Nephron progenitor cell (in vitro differentiated cells): ENCODE measurements at regions not wholly inside any gene's neighbourhood (a gene's known extent, or its start where the extent isn't known, plus 50 kb on each side); places are given as distances from the start of the nearest gene placed in this dataset.

Source experiments
- DNase-seq: peaks from one replicate; pipeline ENCODE4 v3.0.0; 2021
- H3K27ac Mint-ChIP-seq: 2 replicates; pipeline ENCODE4 v1.8.0; 2021; ENCODE audit warnings: mild to moderate bottlenecking, moderate library complexity, mixed read lengths
- H3K27me3 Mint-ChIP-seq: 2 replicates; pipeline ENCODE4 v1.8.0; 2021; ENCODE audit warnings: mild to moderate bottlenecking, low read depth, mixed read lengths; ENCODE audit not compliant: poor library complexity
- H3K36me3 Mint-ChIP-seq: 2 replicates; pipeline ENCODE4 v1.8.0; 2021; ENCODE audit warnings: low read depth, mixed read lengths
- H3K4me1 Mint-ChIP-seq: 2 replicates; pipeline ENCODE4 v1.8.0; 2021; ENCODE audit warnings: mixed read lengths
- H3K4me3 Mint-ChIP-seq: 2 replicates; pipeline ENCODE4 v1.8.0; 2021; ENCODE audit warnings: mild to moderate bottlenecking, moderate library complexity, mixed read lengths
- H3K9me3 Mint-ChIP-seq: 2 replicates; pipeline ENCODE4 v1.8.0; 2021; ENCODE audit warnings: mild to moderate bottlenecking, moderate library complexity, mixed read lengths
- CTCF ChIP-seq: fragments of 200-600 bp; sonication (generic); IDR thresholded peaks from 2 replicates; pipeline ENCODE4 v1.5.0; 2021; ENCODE audit warnings: antibody characterized with exemption

GRCh38 chr7:25774675-25775074, 377.3 kb upstream of the NFE2L3 start:
- no peak for DNase-seq
- H3K27me3 Mint-ChIP-seq = no peaks in the 10 kb centered on the region
- peaks cover 83% of the 10 kb centered on the region for H3K4me1 Mint-ChIP-seq
- H3K36me3 Mint-ChIP-seq = peaks cover 11% of the 10 kb centered on the region
- no peak for TF ChIP-seq CTCF
- no peak overlapping the region for H3K27ac Mint-ChIP-seq
- H3K9me3 Mint-ChIP-seq = peaks cover 10% of the 10 kb centered on the region
- no peak overlapping the region for H3K4me3 Mint-ChIP-seq

- H3K4me3 Mint-ChIP-seq = no peak overlapping the region
Observed at GRCh38 chr7:25775570-25775969, 376.4 kb upstream of the NFE2L3 start.

GRCh38 chr7:25775999-25776743, 375.8 kb upstream of the NFE2L3 start:
- Mint-ChIP-seq H3K36me3 (peaks cover 11% of the 10 kb centered on the region), H3K4me1 (peaks cover 83% of the 10 kb centered on the region), H3K27me3 (no peaks in the 10 kb centered on the region), H3K9me3 (peaks cover 10% of the 10 kb centered on the region), H3K4me3 (no peak overlapping the region), H3K27ac (peak overlapping the region; percentile 55)
- DNase-seq = no peak
- TF ChIP-seq CTCF = no peak

More at GRCh38 chr7:25775570-25775969, 376.4 kb upstream of the NFE2L3 start:
- no peak for TF ChIP-seq CTCF
- Mint-ChIP-seq H3K36me3 (peaks cover 11% of the 10 kb centered on the region), H3K27ac (no peak overlapping the region), H3K27me3 (no peaks in the 10 kb centered on the region), H3K4me1 (peaks cover 83% of the 10 kb centered on the region), H3K9me3 (peaks cover 10% of the 10 kb centered on the region)
- DNase-seq = no peak

GRCh38 chr7:25776744-25777123, 375.3 kb upstream of the NFE2L3 start:
- Mint-ChIP-seq H3K27me3 (no peaks in the 10 kb centered on the region), H3K36me3 (peaks cover 11% of the 10 kb centered on the region), H3K9me3 (peaks cover 10% of the 10 kb centered on the region), H3K4me1 (peaks cover 77% of the 10 kb centered on the region), H3K4me3 (no peak overlapping the region), H3K27ac (peak overlapping the region; percentile 55)
- DNase-seq = no peak
- TF ChIP-seq CTCF = no peak

- Mint-ChIP-seq H3K4me1 (peaks cover 67% of the 10 kb centered on the region), H3K36me3 (peaks cover 8% of the 10 kb centered on the region), H3K27me3 (no peaks in the 10 kb centered on the region), H3K27ac (peak overlapping the region; percentile 98), H3K4me3 (peak overlapping the region; percentile 33), H3K9me3 (peaks cover 6% of the 10 kb centered on the region)
- no peak for TF ChIP-seq CTCF
- DNase-seq = peak; percentile 42
Observed at GRCh38 chr7:25777969-25778708, 373.9 kb upstream of the NFE2L3 start.
